NCI-H1436 (cell line): ENCODE measurements at regions not wholly inside any gene's neighbourhood (a gene's known extent, or its start where the extent isn't known, plus 50 kb on each side); places are given as distances from the start of the nearest gene placed in this dataset.
"Not testable (repeated sequence)": the region's sequence is repeated elsewhere in the genome, so short reads cannot be mapped to it uniquely, and the experiment has no call there.

Experiments used
- DNase-seq: peaks from one replicate; lab custom pipeline; 2025; lab: John Stamatoyannopoulos, UW

DNA sequence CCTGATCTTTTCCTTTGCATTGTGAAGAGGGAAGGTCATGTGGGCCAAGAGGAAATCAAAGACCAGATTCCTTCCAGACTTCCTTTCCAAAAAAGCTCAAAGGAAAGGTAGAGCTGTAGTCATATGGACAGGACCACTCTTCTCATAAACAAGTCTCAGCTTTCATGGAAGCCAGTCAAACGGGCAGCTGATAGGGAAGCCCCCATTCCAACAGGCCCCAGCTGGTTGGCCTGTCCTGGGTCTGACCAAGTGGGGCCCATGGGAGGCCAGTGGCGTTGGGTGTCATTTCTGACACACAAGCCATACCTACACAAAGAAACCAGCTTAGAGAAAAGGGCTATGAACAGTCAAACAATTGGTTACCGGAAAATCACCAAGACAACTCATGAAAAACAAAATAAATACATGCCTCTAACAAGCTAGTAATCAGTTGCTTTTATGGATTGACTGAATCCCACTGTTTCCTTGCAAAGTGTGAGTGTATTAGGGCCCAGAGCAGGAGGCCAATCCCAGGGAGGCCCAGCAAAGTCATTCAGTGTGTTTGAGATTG is 149.6 kb upstream of the MAMLD1 start:
- DNase-seq: no peak

DNA sequence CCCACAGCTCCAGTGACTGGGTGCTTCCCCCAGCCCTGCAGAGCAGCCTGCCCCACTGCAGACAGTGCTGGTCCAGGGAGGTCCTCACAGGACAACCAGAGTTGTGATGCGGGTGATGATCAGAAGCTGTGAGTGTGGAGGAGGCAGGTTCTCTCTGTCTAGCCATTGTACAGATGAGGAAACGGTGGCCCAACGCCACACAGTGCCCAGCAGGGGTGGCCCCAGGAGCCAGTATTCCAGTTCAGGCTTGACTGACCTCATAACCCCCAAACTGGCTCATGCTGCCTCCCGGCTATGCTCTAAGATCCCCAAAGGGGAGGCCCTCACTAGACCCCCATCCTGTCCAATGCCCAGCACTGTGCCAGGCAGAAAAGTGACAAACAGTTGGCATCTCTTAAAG is 147.1 kb upstream of the MAMLD1 start:
- not testable (repeated sequence) for DNase-seq

DNA sequence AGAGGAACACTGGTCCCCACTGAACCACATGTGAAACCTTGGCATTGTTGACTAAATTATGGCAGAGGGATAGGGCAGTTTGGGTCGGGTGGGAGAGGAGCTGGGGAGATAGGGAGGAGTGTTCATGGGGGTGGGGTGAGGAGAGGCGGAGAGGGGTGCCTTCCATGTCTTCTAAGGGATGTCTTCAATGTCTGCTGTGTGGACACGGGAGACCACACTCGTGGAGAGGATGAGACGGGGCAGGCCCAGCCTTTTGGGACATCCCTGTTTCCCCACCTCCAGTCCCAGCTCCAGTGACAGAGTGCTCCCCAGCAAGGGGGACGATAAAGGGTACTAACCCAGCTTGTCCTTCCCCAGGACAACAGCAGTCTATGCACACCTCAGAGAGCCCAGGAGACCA is 146.4 kb upstream of the MAMLD1 start:
- DNase-seq: no peak

DNA sequence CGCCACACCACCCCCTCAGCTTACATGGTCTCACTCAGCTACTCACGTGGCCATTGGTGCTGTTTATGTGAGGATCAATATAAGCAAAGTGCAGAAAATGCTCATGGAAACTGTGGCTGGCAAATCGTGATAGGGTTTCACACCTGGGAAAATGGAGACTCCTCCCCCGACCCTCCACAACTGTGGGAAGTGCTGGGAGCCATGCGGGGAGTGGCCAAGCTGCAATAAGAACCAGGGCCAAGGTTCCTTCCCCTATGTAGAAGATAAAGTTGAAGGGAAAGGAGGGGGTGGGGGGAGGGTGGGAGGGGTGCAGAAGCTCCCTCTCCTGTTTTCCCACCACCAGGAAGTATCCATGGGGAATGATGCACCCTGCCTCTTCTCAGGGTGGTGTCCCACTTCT is 145.5 kb upstream of the MAMLD1 start:
- no peak for DNase-seq

DNA sequence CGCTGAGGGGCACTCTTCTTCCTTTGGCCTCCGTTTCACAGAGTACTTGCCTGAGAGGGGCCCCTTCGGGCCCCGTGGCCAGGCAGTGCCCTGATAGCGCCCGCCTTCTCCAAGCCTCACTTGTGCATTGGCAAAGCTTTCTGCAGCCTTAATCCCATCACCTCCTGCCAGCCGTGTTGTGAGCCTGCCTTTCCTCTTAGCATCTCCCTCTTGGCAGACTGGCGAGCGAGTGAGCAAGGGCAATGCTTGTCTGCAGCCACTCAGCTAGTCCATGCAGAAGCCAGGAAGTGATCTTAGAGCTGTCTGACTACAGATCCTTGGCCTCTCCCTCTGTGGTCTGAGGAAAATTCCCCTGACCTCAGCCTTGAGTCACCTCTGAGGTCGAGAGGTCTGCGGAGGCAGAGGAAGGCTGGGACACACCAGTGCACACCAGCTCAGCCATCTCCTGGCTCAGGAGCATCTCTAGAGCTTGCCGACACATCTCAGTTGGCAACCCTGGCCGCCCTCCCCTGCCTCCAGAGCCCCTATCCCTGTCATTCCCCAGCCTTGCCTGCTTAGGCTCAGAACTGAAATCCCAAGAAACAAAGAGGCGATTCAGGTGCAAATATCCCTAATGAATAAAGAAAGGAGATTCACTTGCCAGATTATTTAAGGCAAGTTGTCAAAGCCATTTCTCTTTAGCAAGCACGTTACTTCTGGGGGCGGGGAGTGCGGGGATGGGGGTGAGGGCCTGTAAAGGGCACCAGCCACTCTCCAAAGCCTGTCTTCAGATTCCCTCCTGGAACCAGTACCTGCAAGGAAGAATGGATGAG is 143.5 kb upstream of the MAMLD1 start:
- no peak for DNase-seq

DNA sequence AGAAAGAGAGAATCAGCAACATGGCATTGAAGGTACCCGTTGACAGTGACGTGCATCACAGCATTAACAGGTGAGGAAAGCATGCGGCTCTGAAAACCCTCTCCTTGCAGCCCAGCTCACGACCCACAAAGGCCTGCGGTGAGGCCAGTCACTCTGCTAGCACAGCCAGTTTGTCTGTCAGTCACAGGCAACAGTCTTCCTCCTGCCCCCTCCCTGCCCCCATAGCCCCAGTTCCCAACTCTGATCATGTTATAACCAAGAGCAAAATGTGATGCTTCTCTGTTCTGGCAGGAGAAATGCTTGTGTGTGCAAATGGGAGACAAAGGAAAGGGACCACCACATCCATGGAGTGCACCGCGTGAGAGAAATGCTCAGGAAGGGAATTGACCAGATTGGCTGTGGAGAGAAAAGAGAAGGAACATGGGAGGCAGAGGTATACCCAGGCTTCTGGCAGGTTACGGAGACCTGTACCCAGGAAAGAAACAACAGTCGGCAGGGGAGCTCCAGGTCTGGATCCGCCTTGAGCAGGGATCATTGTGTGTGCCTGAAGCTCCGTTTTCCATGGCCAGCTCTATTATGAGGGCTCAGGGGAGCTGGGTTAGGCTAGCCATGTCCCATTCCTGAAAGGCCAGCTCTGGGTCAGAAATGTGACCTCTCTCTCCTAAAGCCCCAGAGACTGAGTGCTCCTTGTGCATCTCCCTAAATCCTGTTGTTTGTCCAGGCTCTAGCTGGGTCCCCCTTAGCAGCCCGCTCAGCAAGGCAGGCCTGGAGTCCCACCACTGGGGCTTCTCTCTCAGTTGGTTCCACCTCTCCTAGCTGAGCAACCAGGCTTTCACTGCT is 139.7 kb upstream of the MAMLD1 start:
- no peak for DNase-seq

DNA sequence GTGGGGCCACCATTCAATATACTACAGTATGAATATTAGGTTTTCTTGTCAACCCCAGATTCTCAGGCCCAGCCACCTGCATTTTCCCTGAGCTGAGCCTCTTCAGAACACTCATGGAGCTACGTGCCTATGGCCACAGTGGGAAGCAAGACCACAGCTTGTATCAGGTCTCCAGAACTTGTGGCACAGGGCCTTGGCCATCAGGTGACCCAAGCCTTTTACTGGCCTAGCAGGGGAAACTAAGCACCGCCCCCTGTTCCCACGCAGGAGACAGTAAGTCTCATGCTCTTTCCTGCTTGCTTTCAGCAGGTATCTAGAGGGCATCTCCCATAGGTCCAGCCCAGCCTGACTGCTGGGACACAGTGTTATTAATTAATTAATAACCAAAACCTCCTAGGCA is 138.4 kb upstream of the MAMLD1 start:
- no peak for DNase-seq

DNA sequence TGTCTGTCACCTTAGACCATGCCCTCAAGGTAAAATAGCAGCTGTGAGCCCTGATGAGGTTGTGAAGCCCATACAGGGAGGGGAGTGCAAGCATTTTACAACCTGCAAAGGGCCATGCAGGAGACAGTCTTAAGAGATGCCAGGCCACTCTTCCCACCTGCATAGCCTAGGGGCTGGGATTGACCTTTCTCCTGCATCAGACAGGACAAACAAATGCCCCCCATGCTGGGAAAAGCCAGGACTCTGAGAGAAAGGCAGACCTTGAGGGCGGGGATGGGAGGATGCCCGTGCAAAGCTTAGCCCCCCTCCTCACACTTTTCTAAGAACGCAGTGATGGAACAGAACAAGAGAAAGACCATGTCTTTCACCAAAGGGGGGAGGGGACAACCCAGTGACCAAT is 137.9 kb upstream of the MAMLD1 start:
- DNase-seq: no peak

DNA sequence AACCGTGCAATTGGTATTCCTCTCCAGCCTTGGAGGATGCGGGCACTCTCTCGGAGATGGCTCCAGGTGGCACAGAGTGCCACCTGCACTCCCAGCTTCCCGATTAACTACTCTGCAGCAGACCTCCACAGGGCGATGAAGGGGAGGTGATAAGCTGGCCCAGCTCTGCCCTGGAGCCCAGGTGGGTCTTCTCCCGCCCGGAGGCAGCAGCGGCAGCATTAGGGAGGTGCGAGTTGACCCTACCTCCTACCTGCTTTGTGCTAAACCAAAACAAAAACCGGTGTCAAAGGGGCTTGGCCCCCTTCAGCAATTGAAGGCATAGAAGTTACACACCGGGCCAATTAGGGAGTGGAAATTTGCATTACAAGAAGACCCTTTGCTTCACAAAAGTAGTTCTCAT is 137.4 kb upstream of the MAMLD1 start:
- DNase-seq: no peak

DNA sequence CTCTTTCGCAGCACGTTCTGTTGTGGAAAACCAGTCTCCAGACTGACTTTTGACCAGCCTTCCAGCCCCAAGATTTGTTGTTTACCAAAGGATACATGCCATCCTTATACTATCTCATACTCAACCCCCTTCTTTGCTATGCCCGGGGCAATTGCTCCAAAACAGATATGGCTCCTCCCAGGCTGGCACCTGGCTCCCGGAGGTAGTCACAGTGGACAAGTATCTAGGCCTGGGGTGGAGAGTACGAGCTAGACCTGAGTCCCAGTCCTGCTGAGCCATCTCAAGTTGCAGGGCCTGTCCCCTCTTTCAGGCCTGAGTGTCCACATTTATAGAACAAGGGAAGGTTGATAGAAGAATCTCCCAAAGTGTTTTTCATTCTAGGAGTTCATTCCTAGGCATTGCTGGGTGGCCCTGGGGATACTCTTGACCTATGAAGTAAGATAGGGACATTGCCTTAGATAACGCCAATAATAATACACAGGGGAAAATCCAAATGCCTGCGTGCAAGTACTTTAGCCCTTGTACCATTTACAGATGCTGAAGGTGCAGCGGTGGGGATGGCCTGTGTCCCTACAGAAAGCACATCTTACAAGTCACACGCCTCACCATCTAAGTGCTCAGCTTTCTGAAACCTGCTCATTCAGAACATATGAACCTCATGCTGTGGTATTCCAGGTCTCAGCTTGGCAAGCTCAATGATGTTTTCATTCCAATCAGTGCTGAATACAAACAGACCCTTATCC is 136.7 kb upstream of the MAMLD1 start:
- DNase-seq: no peak

DNA sequence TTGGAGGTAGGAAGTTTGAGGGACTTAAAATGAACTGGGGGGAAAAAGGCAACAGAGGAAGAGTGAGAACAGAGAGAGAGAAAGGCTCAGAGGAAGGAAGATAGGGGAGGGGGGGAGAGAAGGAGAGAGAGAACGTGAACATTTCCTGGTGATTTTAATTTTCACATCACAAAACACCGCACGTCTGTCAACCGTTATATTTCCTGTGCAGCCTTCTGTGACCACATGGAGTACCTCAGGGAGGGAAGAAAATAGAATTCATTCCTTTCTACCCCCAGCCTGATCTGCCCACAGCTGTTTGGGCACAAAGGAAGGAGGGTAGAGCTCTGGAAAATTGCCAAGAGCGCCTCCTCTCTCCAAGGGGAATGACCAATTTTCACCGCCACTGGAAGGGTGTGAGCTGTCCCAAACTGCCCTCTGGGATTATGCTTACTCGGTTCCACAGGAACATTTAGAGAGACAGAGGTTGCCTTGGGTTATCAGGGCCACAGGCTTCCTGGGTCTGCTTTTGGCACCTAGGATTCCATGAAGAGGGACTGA is 135.7 kb upstream of the MAMLD1 start:
- no peak for DNase-seq

DNA sequence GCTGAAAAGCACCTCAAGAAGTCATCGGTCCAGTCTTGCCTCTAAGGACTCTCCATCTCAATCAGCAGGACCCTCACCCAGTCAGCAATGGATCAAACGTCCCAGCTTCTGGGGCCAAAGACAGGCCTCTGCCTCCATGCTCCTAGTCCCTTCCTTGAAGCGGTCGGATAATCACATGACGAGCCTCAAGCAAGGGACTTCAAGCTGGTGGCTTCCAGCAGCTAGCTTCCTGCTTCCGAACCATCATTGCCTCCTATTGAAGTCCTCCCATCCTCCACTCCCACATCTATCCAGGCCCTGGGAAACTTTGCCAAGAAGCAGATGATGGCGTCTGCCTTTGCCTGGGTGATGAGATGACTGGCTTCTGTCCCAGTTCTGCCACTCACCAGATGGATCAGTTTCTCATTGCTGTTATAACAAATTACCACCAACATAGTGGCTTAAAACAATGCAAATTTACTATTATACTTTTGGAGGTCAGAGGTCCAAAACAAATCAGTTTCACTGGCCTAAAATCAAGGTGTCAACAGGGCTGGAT is 135.2 kb upstream of the MAMLD1 start:
- DNase-seq: no peak

DNA sequence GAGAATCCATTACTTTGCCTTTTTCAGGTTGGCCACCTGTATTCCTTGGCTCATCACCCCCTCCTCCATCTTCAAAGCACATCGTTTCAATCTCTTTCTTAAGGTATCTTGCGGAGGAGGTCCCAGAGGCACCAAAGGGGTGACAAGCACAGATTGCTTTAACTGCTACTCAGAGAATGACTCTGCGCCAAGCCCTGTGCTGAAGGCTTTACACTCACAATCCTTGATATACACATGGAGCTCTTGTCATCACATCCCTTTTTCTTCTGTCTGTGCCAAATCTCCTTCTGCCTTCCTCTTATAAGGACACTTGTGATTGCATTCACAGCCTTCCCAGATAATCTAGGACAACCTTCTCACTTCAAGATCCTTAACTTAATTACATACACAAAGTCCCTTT is 134.7 kb upstream of the MAMLD1 start:
- DNase-seq: no peak

DNA sequence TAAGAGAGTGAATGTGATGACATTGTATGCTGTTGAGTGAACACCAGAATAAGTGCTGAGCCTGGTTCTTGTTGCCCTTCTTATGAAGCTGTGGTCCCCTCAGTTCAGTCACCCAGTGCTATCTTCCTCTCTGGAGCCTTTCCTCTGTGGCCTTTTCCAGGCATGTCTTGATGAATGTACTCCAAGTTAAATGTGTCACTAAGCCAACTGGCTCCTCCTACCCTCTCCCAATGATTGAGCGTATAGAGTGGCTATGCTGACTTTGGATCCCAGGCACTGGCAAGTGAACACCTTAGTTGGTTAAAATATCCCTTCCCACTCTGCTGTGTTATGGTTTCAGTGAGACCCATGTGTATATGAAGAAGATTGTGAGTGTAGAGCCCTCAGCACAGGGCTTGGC is 134.1 kb upstream of the MAMLD1 start:
- no peak for DNase-seq

DNA sequence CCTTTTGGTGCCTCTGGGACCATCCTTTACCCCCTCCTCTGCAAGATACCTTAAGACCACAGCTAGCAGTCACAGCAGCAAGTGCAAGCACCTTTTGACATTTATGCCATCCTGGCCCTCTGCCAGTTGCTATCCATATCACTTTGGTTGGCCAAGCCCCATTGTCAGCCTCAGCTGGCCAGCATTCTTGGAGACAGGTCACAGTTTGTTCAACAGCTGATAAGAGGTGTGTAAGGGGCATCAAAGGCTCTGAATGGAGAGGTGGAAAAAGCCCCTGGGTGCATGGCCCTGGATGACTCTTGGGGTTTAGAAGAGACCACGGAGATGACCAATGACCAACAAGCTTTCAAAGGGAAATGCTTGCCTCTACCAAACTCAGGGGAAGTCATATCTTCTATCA is 133.6 kb upstream of the MAMLD1 start:
- no peak for DNase-seq

DNA sequence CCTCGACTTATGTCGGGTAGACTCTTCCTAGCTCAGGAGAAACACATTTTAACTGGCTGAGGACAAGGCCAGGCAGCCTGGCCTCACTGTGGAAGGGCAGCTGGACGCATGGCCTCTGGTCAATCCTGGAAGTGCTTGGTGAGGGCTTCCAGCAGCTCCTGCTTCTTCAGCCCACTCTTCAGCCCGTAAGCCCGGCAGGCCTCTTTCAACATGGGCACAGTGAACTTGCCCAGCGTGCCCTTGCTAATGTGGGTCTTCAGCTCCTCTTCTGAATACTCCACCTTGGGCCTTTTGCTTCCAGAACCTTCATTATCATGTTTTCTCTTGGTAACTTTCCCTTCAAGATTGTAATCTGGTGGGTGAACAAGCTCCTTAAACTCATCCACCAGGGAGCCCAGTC is 132.2 kb upstream of the MAMLD1 start:
- DNase-seq: not testable (repeated sequence)

DNA sequence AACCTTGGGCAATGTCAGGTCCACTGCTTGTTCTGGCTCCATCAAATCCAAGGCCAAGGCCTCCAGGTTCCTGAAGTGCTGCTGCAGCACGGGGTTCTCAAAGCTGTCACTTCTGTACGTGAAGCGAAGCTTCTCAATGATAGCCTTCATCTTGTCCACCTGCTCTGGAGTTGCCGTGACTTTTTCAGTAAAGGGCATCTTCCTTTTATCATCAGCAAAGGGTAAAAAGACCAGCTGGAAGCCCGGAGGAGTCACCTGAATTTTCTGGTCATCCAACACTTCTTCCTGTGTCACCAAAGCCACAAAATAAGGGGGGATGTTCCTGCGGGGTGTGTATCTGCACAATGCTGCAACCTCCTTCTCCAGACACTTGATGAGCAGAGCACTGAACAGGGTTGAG is 131.7 kb upstream of the MAMLD1 start:
- not testable (repeated sequence) for DNase-seq

DNA sequence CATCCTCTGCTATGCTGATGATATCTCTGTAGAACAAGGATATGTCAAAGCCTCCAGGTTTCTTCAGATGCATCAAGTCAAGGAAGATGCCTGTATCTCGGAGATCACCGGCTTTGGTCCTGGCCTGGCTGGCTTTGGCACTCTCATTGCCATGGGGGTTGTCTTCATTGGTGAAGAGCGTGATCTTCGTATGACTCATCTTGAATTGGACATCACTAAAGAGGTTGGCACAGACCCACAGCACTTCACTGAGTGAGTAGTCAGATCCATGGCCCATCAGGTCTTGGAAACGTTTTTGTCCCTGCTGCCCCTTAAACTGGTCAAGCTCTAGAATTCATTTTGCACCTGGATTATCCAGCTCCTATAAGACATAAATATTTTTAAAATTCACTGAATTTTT is 130.9 kb upstream of the MAMLD1 start:
- not testable (repeated sequence) for DNase-seq

DNA sequence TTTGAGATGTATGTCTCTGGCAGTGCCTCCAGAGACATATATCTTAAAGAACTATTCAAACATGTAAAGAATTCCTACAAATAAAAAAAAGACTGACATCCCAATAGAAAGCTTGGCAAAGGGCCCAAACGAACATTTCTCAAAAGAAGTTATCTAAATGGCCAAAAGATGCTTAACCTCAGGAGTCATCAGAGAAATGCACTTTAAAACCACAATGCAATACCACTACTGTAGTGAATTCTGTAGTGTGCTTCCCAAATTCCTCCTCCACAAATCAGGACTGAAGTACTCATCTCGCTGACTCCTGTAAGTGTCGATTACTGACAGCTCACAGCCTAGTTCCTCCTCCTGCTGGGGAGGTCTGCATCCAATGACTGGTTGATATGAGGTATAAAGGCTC is 129.0 kb upstream of the MAMLD1 start:
- no peak for DNase-seq

DNA sequence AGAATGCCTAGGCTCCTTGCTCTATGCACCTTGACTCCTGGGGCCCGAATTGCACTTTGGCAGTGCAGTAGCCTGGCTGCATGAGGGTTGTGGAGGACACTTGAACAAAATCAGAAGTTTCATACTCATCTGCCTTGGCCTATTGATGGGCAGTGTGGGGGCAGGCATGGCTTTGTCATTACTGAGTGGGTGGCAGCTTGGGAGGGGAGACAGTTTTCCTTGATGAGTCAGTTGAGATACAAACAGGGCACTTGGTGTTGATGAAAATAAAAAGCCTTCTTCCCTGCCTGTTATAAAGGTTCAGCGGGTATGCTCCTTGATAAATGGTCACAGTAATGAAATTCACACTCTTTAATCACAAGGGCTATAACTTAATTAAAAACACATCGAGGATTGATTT is 126.8 kb upstream of the MAMLD1 start:
- DNase-seq: no peak

DNA sequence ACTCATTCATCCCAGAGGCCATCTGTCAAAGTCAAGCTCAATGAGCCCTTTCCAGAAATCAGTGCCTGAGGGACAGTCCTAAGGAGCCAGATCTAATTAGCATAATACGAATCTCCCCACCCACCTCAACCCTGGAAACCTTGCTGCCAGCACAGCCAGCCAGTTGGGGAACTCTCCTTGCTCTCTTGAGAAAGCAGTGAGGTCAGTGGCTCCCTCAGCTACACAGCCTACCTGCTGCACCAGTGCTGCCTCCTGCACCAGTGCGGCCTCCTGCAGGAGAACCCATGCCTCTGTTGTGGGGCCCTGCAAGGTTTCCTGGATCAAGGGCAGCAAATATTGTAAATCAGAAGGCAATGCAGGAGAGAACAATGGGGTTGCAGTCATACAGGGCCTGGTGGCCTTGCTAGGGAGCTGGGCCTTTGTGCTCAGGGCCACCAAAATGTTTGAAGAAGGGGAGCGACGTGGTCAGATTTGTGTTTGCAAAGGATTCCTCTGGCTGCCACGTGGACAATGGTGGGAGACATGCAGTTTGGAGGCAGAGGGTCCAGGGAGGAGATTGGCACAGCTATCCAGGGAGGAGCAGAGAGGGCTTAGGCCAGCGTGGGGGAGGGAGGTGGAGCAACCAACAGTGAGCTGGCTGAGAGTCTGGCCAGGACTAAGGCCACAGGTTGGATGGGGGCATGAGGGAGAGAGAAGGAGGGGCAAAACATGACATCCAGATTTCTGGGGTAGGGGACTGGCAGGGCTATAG is 124.3 kb upstream of the MAMLD1 start:
- no peak for DNase-seq
